HUDEP-2 (cell line): ENCODE measurements at regions not wholly inside any gene's neighbourhood (a gene's known extent, or its start where the extent isn't known, plus 50 kb on each side); places are given as distances from the start of the nearest gene placed in this dataset.

Experiments
- DNase-seq, 76 experiments: peaks; one replicate each; lab custom pipeline; 2025; ENCODE audit not compliant: unreplicated experiment in 76 of 76; lab: John Stamatoyannopoulos, UW

DNA sequence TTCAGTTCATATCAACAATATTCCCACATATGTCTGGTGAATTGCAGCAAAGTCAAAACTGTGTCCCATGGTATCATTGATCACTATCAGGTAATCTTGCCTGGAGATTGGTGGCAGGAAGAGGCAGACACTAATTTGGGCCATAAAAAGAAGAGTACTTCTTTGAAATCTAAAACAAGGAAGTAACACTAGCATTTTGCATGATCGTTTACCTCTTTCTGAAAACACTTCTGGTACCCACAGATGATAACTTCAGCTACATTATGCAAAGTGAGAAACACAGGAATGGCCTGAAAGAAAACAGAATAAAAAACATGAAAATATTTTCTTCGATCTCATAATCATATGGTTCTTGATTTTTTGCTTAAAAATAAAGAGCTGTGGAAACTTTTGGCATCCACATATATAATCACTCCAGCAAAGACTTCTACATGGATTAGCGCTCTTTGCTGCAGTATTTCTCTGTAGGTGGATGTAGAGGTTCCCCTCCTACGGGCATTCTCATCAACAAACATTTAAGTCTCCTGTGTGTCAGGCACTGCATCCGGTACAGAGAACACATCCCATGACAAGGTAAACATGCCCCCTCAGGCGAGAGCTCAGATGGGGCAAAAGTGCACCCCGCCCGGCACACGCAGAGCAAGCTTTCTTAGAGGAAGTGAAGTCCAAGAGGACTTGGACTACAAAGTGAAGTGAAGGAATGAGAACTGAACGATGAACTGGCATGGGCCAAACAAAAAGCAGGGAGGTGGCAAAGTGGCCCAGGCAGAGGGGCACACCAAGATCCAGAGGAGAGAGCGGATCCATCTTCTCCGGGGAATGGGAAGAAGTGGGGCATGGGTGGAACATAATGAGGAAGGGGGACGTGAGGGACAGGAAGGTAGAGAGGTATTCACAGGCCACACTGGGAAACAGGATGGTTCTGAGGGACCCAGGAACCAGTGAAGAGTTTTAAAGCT is 68.0 kb upstream of the RIOK3 start:
- no peak for DNase-seq

DNA sequence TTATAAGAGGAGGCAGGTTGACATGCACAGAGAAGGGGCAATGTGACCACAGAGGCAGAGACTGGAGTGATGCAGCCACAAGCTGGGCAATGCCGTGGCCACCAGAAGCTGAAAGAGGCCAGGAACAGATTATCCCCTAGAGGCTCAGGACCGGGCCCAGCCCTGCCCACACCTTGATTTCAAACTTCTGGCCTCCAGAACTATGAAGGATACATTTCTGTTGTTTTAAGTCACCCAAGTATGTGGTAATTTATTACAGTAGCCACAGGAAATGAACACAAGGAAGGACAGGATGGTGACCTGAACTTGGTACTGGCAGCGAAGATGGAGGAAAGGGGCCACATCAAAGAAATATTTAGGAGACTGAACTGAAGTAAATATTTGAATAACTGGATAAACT is 66.8 kb upstream of the RIOK3 start:
- DNase-seq: no peak

DNA sequence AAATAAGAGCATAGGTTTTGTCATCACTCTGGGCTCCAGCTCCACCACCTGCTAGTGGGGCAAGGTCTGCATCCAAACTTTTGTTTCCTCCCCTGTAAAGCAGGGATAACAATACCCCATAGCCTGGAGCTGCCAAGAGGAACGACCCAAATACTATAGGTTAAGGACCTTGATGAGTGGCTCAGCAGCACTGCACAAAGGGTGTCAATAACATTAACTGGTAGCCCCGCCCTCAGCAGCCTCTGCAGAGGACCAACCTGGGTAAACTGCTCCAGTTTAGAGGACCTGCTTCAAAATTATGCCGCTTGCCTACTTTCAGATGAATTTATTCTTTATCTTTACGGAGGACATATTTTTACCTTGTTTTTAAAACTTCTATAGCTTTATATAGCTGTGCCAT is 65.8 kb upstream of the RIOK3 start:
- DNase-seq: no peak

DNA sequence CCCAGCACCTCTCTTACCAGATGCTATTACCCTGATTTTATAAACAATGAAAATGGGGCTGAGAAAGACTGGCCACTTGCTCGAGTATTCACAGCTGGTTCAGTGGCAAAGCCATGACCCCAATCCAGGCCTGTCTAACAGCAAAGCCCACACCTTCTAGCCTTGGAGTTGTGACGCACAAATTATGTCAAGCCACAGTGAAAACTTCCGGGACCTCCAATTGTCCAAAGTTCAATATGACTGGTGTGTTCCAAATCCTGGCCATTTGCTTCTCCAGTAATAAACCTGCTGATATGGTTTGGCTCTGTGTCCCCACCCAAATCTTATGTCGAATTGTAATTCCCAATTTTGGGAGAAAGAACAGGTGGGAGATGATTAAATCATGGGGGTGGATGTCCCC is 64.7 kb upstream of the RIOK3 start:
- no peak for DNase-seq

DNA sequence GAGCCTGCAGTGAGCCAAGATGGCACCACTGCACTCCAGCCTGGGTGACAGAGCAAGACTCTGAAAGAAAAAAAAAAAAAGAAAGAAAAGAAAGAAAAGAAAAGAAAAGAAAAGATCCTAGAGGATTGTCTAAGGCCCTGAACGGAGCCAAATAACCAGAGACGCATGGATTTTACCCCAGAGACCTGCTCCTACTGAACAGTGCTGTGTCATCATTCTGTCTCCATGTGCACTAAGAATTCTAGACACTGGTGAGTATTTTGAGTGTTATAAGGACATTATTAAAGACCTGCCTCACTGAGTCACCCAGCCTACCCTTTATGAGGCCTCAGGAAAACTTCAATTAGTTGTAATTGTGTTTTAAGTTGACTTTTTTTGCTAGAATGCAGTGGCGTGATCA is 61.9 kb upstream of the RIOK3 start:
- DNase-seq: no peak

DNA sequence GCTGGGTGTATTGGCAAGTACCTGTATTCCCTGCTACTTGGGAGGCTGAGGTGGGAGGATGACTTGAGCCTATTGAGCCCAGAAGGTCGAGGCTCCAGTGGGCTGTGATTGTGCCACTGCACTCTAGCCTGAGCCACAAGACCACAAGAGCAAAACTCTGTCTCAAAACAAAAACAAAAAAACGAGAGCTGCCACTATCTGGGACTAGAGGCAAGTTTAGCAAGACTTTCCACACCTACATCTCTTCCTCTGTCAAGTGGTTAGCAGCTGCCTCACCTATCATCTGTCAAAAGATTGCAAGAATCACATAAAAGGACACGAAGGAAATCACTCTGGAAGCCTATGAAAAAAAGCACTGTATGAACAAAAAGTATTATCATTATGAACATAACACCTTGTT is 55.2 kb upstream of the RIOK3 start:
- DNase-seq: no peak

DNA sequence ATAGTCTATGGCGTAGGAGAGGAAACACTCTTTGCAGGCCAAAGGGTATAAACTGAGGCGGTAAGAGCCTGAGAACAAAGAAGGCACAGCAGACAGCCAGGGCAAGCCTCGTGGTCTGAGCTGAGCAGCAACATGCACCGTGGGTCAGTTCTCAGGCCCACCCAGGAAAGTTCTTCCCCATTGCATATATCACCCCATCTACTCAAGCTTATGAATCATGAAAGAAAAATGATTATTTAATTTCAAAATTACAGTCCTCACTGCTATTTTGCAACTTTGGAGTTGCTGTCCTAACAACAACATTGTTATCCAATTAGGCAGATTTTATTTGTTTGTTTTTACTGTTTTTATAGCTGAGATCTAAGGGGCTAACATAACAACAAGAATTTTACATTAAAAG is 54.7 kb upstream of the RIOK3 start:
- DNase-seq: no peak

DNA sequence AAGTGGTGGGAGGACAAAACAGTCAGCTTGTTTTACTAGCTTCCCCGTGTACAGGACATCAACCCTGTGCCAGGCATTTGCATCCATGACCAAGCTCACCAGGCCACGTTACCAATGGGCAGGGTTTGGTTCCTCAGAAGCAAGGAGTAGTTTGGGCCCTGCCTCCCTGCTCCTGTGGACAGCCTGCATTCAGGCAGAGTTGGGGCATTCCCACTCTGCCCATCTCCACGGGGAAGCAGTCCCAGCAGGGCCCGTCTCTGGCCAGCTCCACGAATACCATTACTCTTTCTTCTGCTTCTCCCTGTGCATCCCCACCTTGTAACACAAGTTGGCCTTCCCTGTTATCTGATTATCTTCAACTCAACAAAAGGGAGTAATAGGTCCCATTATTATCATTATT is 54.0 kb upstream of the RIOK3 start:
- DNase-seq: no peak

DNA sequence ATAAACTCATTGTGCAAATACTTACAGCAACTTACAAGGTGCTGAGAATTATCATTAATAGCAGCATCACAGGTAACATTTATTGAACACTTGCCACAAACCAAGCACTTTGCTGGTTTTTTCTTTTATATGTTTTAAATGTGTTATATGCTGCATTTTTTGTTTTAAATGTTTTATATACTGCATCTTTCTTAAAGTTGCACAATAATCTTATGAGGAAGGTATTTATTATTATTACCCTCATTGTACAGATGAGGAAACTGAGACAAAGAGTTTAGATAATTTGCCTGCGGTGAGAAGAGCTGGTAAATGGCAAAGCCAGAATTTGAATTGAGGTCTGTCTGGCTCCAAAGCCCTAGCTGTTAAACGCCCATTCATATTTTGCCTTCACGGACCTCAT is 52.2 kb upstream of the RIOK3 start:
- DNase-seq: no peak

DNA sequence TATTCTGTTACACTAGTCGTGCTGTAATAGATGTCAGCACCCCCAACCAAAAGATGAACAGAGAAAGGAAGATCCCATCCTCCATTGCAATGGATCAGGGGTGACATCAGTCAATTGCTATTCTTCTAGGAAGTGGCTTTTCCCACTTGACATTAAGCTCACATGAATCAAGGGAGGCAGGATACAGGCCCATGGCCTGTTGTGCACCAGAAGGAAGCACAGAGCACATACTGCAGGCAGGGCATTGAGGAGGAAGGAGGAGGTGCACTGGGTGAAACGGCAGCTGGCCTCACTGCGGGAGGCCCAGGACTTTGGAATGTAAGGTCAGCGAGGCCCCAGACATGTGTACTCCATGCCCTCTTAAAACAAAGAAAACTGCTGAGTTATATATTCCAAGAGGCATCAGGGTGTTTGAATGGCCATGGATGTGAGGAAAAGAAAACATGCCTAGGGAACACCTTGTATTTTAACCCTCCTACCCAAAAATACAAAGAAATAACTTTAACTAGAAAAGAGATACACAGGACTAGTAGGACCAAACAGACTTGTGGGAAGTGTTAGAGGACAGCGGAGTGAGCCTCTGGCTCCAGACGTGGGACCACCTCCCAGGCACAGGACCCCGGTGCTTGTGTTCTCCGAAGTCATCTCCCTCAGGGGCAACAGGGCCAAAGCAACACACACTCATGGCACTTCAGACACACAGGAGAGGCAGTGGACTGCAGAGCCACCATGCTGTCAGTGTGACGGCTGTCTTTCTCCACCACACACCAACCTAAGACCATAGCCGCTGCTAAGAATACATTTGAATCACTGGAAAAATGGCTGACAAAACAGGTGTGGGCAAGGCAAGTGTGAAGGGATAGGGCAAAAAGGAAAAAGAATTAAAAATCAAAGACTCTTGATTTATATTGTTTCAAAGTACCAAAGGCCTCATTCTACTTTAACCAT is 51.4 kb upstream of the RIOK3 start:
- no peak for DNase-seq
